ENCODE measurements at regions not wholly inside any gene's neighbourhood (a gene's known extent, or its start where the extent isn't known, plus 50 kb on each side); places are given as distances from the start of the nearest gene placed in this dataset.
A peak's percentile ranks its signal among the peaks of the same experiment; 100 is the strongest.

- Histone ChIP-seq H3K79me2 (ENCODE audit: control insufficient read depth, insufficient read depth, low read length) (no peaks in the 10 kb centered on the region), H3K36me3 (ENCODE audit: control insufficient read depth in 2 of 2, insufficient read depth in 2 of 2, low read length in 1 of 2) (no peaks in the 10 kb centered on the region), H4K20me1 (ENCODE audit: control insufficient read depth, insufficient read depth) (no peaks in the 10 kb centered on the region), H3K4me2 (ENCODE audit: control insufficient read depth, insufficient read depth) (no peak overlapping the region), H3K27me3 (replicated peaks in 1 of 2; ENCODE audit: control insufficient read depth in 2 of 2, insufficient read depth in 2 of 2, low read length in 1 of 2) (peaks cover 0 to 2% of the 10 kb centered on the region in 2 experiments; a peak in 1 of 4 replicates), H3K4me3 (no peak overlapping the region), H3K27ac (ENCODE audit: control insufficient read depth, insufficient read depth) (no peak overlapping the region), H3K9ac (ENCODE audit: control insufficient read depth, insufficient read depth, low read length) (no peak overlapping the region), H3K9me3 (replicated peaks; ENCODE audit: control insufficient read depth, insufficient read depth, low read length) (no peaks in the 10 kb centered on the region), H3K4me1 (ENCODE audit: control insufficient read depth, insufficient read depth, low read length) (no peaks in the 10 kb centered on the region), H2AFZ (ENCODE audit: control insufficient read depth, low read depth, low read length) (no peak overlapping the region)
- ChIA-PET SMC1A (ENCODE audit: uncharacterized antibody, unreplicated experiment) (no interaction called here), POLR2A (no interaction called here), RAD21 (ENCODE audit: unreplicated experiment) (no interaction called here), CTCF (no interaction called here)
- no peak for DNase-seq (ENCODE audit: low read depth, low spot score)
- no peak for FAIRE-seq
- no TSS peak for BruUV-seq (replicated peaks)
- intact Hi-C loops (cut with micrococcal nuclease; ENCODE audit: unreplicated experiment), result no loop called here
- WGBS (ENCODE audit: insufficient coverage, insufficient replicate concordance, low lambda C conversion rate, missing lambda C conversion rate), result 64% methylated on average over 9 of the region's 9 CpGs
- TF ChIP-seq SREBF1 (IDR thresholded peaks at IDR 0.05; ENCODE audit: low read length) (no peak), WRNIP1 (IDR thresholded peaks at IDR 0.05; ENCODE audit: borderline replicate concordance, low read depth, low read length) (no peak), NRF1 (conservative IDR thresholded peaks at IDR 0.05; ENCODE audit: low read depth, low read length) (no peak)
- in situ Hi-C loops (cut with MboI), result loop anchor here (10.0 to 25.0 kb wide), 2 partner anchors 467 to 975 kb away; partner anchors contain the start of gene TMEM185B
- ATAC-seq, result no peak
These were observed 56.1 kb upstream of the GLI2 start for GRCh38 chr2:120679526-120679925.

- TF ChIP-seq FOS (IDR thresholded peaks at IDR 0.05; ENCODE audit: borderline replicate concordance, extremely low read depth, insufficient read length) (no peak), CTCF (IDR thresholded peaks at IDR 0.05 in 2 of 3, conservative IDR thresholded peaks at IDR 0.05 in 1 of 3; ENCODE audit: control insufficient read depth in 2 of 3, extremely low read depth in 1 of 3, insufficient read depth in 1 of 3, low read depth in 3 of 3, low read length in 3 of 3) (peak; percentile 63 to 72 (median 66)), SMC3 (IDR thresholded peaks at IDR 0.05; ENCODE audit: borderline replicate concordance, low read length) (peak; percentile 55), MEF2A (IDR thresholded peaks at IDR 0.05; ENCODE audit: insufficient read depth, low read depth, low read length) (no peak), YY1 (IDR thresholded peaks at IDR 0.05; ENCODE audit: low read depth, low read length) (0 out of 2 replicates have a peak, but pooled peaks have one; percentile 34), RAD21 (IDR thresholded peaks at IDR 0.05; ENCODE audit: insufficient read depth, low read depth, low read length) (peak; percentile 82), RELA (IDR thresholded peaks at IDR 0.05; ENCODE audit: borderline replicate concordance, partially characterized antibody) (no peak), GABPA (IDR thresholded peaks at IDR 0.05; ENCODE audit: low read depth) (peak; percentile 50; the same call in 1 of the 2 replicates), POU2F2 (IDR thresholded peaks at IDR 0.05; ENCODE audit: borderline replicate concordance, low read depth, low read length) (peak; percentile 37; the same call in 1 of the 3 replicates)
- 31% methylated on average over 12 of the region's 18 CpGs for WGBS (ENCODE audit: insufficient coverage, insufficient replicate concordance, low lambda C conversion rate, missing lambda C conversion rate)
- H3K27me3 ChIP-seq (replicated peaks in 1 of 2; ENCODE audit: control insufficient read depth in 2 of 2, insufficient read depth in 2 of 2, low read length in 1 of 2), result peaks cover 0 to 2% of the 10 kb centered on the region in 2 experiments; a peak in 1 of 4 replicates
- in situ Hi-C loops (cut with MboI) (loop anchor here (10.0 to 25.0 kb wide), 2 partner anchors 468 to 565 kb away; partner anchors contain the start of gene TMEM185B), intact Hi-C loops (cut with micrococcal nuclease; ENCODE audit: unreplicated experiment) (loop anchor here (5.0 kb wide), 3 partner anchors 338 to 1038 kb away; no protein-coding TSS in a partner anchor)
- no peak overlapping the region for H3K4me3 ChIP-seq
- POLR2A ChIA-PET, result no interaction called here
- no peaks in the 10 kb centered on the region for H3K9me3 ChIP-seq (replicated peaks; ENCODE audit: control insufficient read depth, insufficient read depth, low read length)
- DNase-seq (ENCODE audit: low read depth, low spot score), result peak; percentile 8
- H3K79me2 ChIP-seq (ENCODE audit: control insufficient read depth, insufficient read depth, low read length), result no peaks in the 10 kb centered on the region
- peak; percentile 95 for ATAC-seq
- no peaks in the 10 kb centered on the region for H3K4me1 ChIP-seq (ENCODE audit: control insufficient read depth, insufficient read depth, low read length)
- no peak overlapping the region for H3K27ac ChIP-seq (ENCODE audit: control insufficient read depth, insufficient read depth)
- CTCF ChIA-PET, result interaction anchor here (0.7 to 1.7 kb wide), 14 partner anchors 10 to 1040 kb away, joined by 3 to 10 read pairs (median 4); no protein-coding TSS in a partner anchor
- BruUV-seq (replicated peaks), result no TSS peak
- H2AFZ ChIP-seq (ENCODE audit: control insufficient read depth, low read depth, low read length), result no peak overlapping the region
- SMC1A ChIA-PET (ENCODE audit: uncharacterized antibody, unreplicated experiment), result interaction anchor here (0.7 to 1.3 kb wide), 4 partner anchors 167 to 504 kb away, joined by 3 to 5 read pairs (median 4); no protein-coding TSS in a partner anchor
- RAD21 ChIA-PET (ENCODE audit: unreplicated experiment), result interaction anchor here (0.6 to 1.3 kb wide), 2 partner anchors 845 to 977 kb away, joined by 4 read pairs; no protein-coding TSS in a partner anchor
- H4K20me1 ChIP-seq (ENCODE audit: control insufficient read depth, insufficient read depth), result no peaks in the 10 kb centered on the region
- H3K9ac ChIP-seq (ENCODE audit: control insufficient read depth, insufficient read depth, low read length), result no peak overlapping the region
- no peak overlapping the region for H3K4me2 ChIP-seq (ENCODE audit: control insufficient read depth, insufficient read depth)
- H3K36me3 ChIP-seq (ENCODE audit: control insufficient read depth in 2 of 2, insufficient read depth in 2 of 2, low read length in 1 of 2), result no peaks in the 10 kb centered on the region
- FAIRE-seq, result peak; percentile 80
These were observed 55.4 kb upstream of the GLI2 start for GRCh38 chr2:120680136-120680761.

Data from GM12878 (cell line).